ENCODE measurements at regions not wholly inside any gene's neighbourhood (a gene's known extent, or its start where the extent isn't known, plus 50 kb on each side); places are given as distances from the start of the nearest gene placed in this dataset.

- TF ChIP-seq EZH2phosphoT487 (IDR thresholded peaks at IDR 0.05; ENCODE audit: borderline replicate concordance) (no peak), CTCF (conservative IDR thresholded peaks at IDR 0.05; ENCODE audit: low read length) (no peak)
Measured at GRCh38 chr2:140027966-140028365, 1247.8 kb upstream of the NXPH2 start.
